Glutamatergic neuron (in vitro differentiated cells): ENCODE measurements at regions not wholly inside any gene's neighbourhood (a gene's known extent, or its start where the extent isn't known, plus 50 kb on each side); places are given as distances from the start of the nearest gene placed in this dataset.

Experiments
- DNase-seq: peaks from one replicate; pipeline ENCODE4 v3.0.0; 2022
- H3K27ac Mint-ChIP-seq: one replicate; pipeline ENCODE4 v1.8.0; 2020; ENCODE audit warnings: mild to moderate bottlenecking, mixed read lengths, inconsistent platforms; ENCODE audit not compliant: unreplicated experiment
- H3K27me3 Mint-ChIP-seq: one replicate; pipeline ENCODE4 v1.8.0; 2020; ENCODE audit warnings: mild to moderate bottlenecking, moderate library complexity, mixed read lengths, inconsistent platforms; ENCODE audit not compliant: unreplicated experiment
- H3K36me3 Mint-ChIP-seq: one replicate; pipeline ENCODE4 v1.8.0; 2020; ENCODE audit warnings: mild to moderate bottlenecking, mixed read lengths, inconsistent platforms; ENCODE audit not compliant: unreplicated experiment
- H3K4me1 Mint-ChIP-seq: one replicate; pipeline ENCODE4 v1.8.0; 2020; ENCODE audit warnings: mild to moderate bottlenecking, low read depth, mixed read lengths, inconsistent platforms; ENCODE audit not compliant: unreplicated experiment
- H3K4me3 Mint-ChIP-seq: one replicate; pipeline ENCODE4 v1.8.0; 2020; ENCODE audit warnings: mild to moderate bottlenecking, mixed read lengths, inconsistent platforms; ENCODE audit not compliant: unreplicated experiment
- H3K9me3 Mint-ChIP-seq: one replicate; pipeline ENCODE4 v1.8.0; 2020; ENCODE audit warnings: mild to moderate bottlenecking, moderate library complexity, mixed read lengths, inconsistent platforms; ENCODE audit not compliant: unreplicated experiment
- CTCF ChIP-seq: fragments of 200-600 bp; sonication (generic); IDR thresholded peaks from one replicate; pipeline ENCODE4 v1.5.0; 2021; ENCODE audit not compliant: partially characterized antibody, unreplicated experiment

- Mint-ChIP-seq H3K4me1 (peaks cover 4% of the 10 kb centered on the region), H3K27me3 (peaks cover 3% of the 10 kb centered on the region)
Observed at GRCh38 chr4:8763966-8764901, 107.4 kb downstream of the HMX1 start.

GRCh38 chr4:8762951-8763735, 108.5 kb downstream of the HMX1 start:
- peaks cover 5% of the 10 kb centered on the region for H3K36me3 Mint-ChIP-seq
- no peak for TF ChIP-seq CTCF
- DNase-seq, result peak; percentile 15

More at GRCh38 chr4:8763966-8764901, 107.4 kb downstream of the HMX1 start:
- Mint-ChIP-seq H3K4me3 (no peak overlapping the region), H3K36me3 (peaks cover 5% of the 10 kb centered on the region), H3K9me3 (peaks cover 6% of the 10 kb centered on the region), H3K27ac (no peak overlapping the region)
- TF ChIP-seq CTCF, result no peak
- DNase-seq, result peak; percentile 16

GRCh38 chr4:8762356-8762755, 109.3 kb downstream of the HMX1 start:
- peaks cover 5% of the 10 kb centered on the region for H3K36me3 Mint-ChIP-seq
- peaks cover 4% of the 10 kb centered on the region for H3K9me3 Mint-ChIP-seq
- no peak overlapping the region for H3K27ac Mint-ChIP-seq
- TF ChIP-seq CTCF, result no peak
- H3K27me3 Mint-ChIP-seq, result peaks cover 3% of the 10 kb centered on the region
- no peak overlapping the region for H3K4me3 Mint-ChIP-seq
- H3K4me1 Mint-ChIP-seq, result peaks cover 4% of the 10 kb centered on the region
- DNase-seq, result peak; percentile 11

More at GRCh38 chr4:8762951-8763735, 108.5 kb downstream of the HMX1 start:
- H3K9me3 Mint-ChIP-seq, result peaks cover 4% of the 10 kb centered on the region
- no peak overlapping the region for H3K27ac Mint-ChIP-seq
- peaks cover 4% of the 10 kb centered on the region for H3K4me1 Mint-ChIP-seq
- peaks cover 3% of the 10 kb centered on the region for H3K27me3 Mint-ChIP-seq
- H3K4me3 Mint-ChIP-seq, result no peak overlapping the region

- TF ChIP-seq CTCF, result no peak
Observed at GRCh38 chr4:8761824-8762205, 109.8 kb downstream of the HMX1 start.

More at GRCh38 chr4:8761824-8762205, 109.8 kb downstream of the HMX1 start:
- Mint-ChIP-seq H3K4me1 (peaks cover 4% of the 10 kb centered on the region), H3K9me3 (peaks cover 4% of the 10 kb centered on the region), H3K27ac (no peak overlapping the region), H3K27me3 (peaks cover 3% of the 10 kb centered on the region), H3K4me3 (no peak overlapping the region), H3K36me3 (peaks cover 5% of the 10 kb centered on the region)
- DNase-seq, result peak; percentile 13
